ENCODE measurements at regions not wholly inside any gene's neighbourhood (a gene's known extent, or its start where the extent isn't known, plus 50 kb on each side); places are given as distances from the start of the nearest gene placed in this dataset.

- DNase-seq = no peak
Observed at GRCh38 chr11:8740129-8740528, 57.5 kb downstream of the RPL27A start.

GRCh38 chr11:8744423-8744822, 61.8 kb downstream of the RPL27A start:
- DNase-seq = no peak

- no peak for DNase-seq
Observed at GRCh38 chr11:8745431-8746253, 63.0 kb downstream of the RPL27A start.

- DNase-seq = no peak
Observed at GRCh38 chr11:8746331-8746974, 63.9 kb downstream of the RPL27A start.

GRCh38 chr11:8747173-8747572, 64.6 kb downstream of the RPL27A start:
- no peak for DNase-seq

- DNase-seq = no peak
Observed at GRCh38 chr11:8748317-8748716, 65.7 kb downstream of the RPL27A start.

- no peak for DNase-seq
Observed at GRCh38 chr11:8749202-8749601, 66.6 kb downstream of the RPL27A start.

- no peak for DNase-seq
Observed at GRCh38 chr11:8754241-8754640, 71.6 kb downstream of the RPL27A start.

GRCh38 chr11:8756201-8756600, 73.6 kb downstream of the RPL27A start:
- DNase-seq = no peak

GRCh38 chr11:8757047-8757446, 74.5 kb downstream of the RPL27A start:
- no peak for DNase-seq

GRCh38 chr11:8757533-8757932, 74.9 kb downstream of the RPL27A start:
- DNase-seq = no peak

GRCh38 chr11:8758619-8759169, 76.1 kb downstream of the RPL27A start:
- no peak for DNase-seq

GRCh38 chr11:8759634-8760033, 77.0 kb downstream of the RPL27A start:
- DNase-seq = no peak

GRCh38 chr11:8760896-8761295, 78.3 kb downstream of the RPL27A start:
- DNase-seq = no peak

GRCh38 chr11:8763070-8763685, 80.6 kb downstream of the RPL27A start:
- DNase-seq = no peak

GRCh38 chr11:8765294-8765693, 82.7 kb downstream of the RPL27A start:
- no peak for DNase-seq

- no peak for DNase-seq
Observed at GRCh38 chr11:8766043-8766987, 83.7 kb downstream of the RPL27A start.

- DNase-seq = no peak
Observed at GRCh38 chr11:8766988-8767374, 84.4 kb downstream of the RPL27A start.

GRCh38 chr11:8767466-8768142, 85.0 kb downstream of the RPL27A start:
- no peak for DNase-seq

GRCh38 chr11:8768625-8769333, 86.2 kb downstream of the RPL27A start:
- DNase-seq = no peak
